ENCODE measurements at regions not wholly inside any gene's neighbourhood (a gene's known extent, or its start where the extent isn't known, plus 50 kb on each side); places are given as distances from the start of the nearest gene placed in this dataset.

GRCh38 chr2:196287523-196287922 is 116.1 kb upstream of the STK17B start:
- no peak for TF ChIP-seq SUZ12 (IDR thresholded peaks at IDR 0.05; ENCODE audit: extremely low read depth, insufficient read depth, insufficient read length)
- no peak for TF ChIP-seq ZNF274 (IDR thresholded peaks at IDR 0.05; ENCODE audit: low read depth, low read length)
- TF ChIP-seq YY1 (IDR thresholded peaks at IDR 0.05; ENCODE audit: insufficient read depth, insufficient read length), result no peak
